Kidney (tissue), 13 donors: ENCODE measurements at regions not wholly inside any gene's neighbourhood (a gene's known extent, or its start where the extent isn't known, plus 50 kb on each side); places are given as distances from the start of the nearest gene placed in this dataset.

Experiments
- DNase-seq, 5 donors: peaks; one replicate each; pipeline ENCODE4 v3.0.0-alpha.2; 2013 to 2020
- FAIRE-seq: peaks from 2 replicates; lab custom pipeline; 2012; peaks lifted over from hg19 to GRCh38; lab: Jason Lieb, UNC
- H3K27ac ChIP-seq, 2 donors: one replicate each; pipeline ENCODE4 v1.7.0; 2013; ENCODE audit warnings: low read depth in 2 of 2, low read length in 2 of 2, inconsistent platforms in 1 of 2
- H3K27me3 ChIP-seq: one replicate; pipeline ENCODE4 v1.7.1; 2013; ENCODE audit warnings: low read length, inconsistent platforms; ENCODE audit not compliant: control insufficient read depth, insufficient read depth
- H3K36me3 ChIP-seq, 3 donors: one replicate each; pipeline versions ENCODE4 v1.7.0 to v1.7.1; 2013; ENCODE audit warnings: low read length in 3 of 3, control low read depth in 1 of 3, inconsistent platforms in 1 of 3; ENCODE audit not compliant: insufficient read depth in 3 of 3, control insufficient read depth in 2 of 3
- H3K4me1 ChIP-seq, 3 donors: one replicate each; pipeline versions ENCODE4 v1.7.0 to v1.7.1; 2013; ENCODE audit warnings: low read length in 3 of 3, inconsistent platforms in 1 of 3, low read depth in 1 of 3; ENCODE audit not compliant: control insufficient read depth in 2 of 3, insufficient read depth in 2 of 3
- H3K4me3 ChIP-seq, 3 donors: one replicate each; pipeline versions ENCODE4 v1.7.0 to v1.8.1; 2013; ENCODE audit warnings: low read length in 3 of 3, control low read depth in 1 of 3, inconsistent platforms in 1 of 3
- H3K9ac ChIP-seq, 3 donors: one replicate each; pipeline versions ENCODE4 v1.7.0 to v1.7.1; 2013; ENCODE audit warnings: low read length in 3 of 3, control low read depth in 1 of 3, inconsistent platforms in 1 of 3
- H3K9me3 ChIP-seq, 3 donors: one replicate each; pipeline versions ENCODE4 v1.7.0 to v1.7.1; 2013; ENCODE audit warnings: low read length in 3 of 3, control low read depth in 1 of 3, inconsistent platforms in 1 of 3; ENCODE audit not compliant: control insufficient read depth in 2 of 3, insufficient read depth in 1 of 3
- intact Hi-C: fragments of 100-400 bp; cut with DNase I; formaldehyde crosslinking; loops from one replicate; pipeline ENCODE4 v1.11.1; 2022
- TF ChIP-seq, protein P1 (sequence below): IDR thresholded peaks from 3 replicates; pipeline ENCODE4 v1.5.1; 2012; ENCODE audit warnings: mild to moderate bottlenecking, moderate library complexity, borderline replicate concordance; ENCODE audit not compliant: insufficient read depth; ENCODE audit errors: extremely low read depth
- donor health status: control.
- donor health status: control.
- donor health status: control.
- donor health status: control.
- donor health status: control.
- donor health status: DM: yes; HTN: yes; CAD: no.
- donor health status: Normal renal cell carcinoma (clear cell type).

DNA sequence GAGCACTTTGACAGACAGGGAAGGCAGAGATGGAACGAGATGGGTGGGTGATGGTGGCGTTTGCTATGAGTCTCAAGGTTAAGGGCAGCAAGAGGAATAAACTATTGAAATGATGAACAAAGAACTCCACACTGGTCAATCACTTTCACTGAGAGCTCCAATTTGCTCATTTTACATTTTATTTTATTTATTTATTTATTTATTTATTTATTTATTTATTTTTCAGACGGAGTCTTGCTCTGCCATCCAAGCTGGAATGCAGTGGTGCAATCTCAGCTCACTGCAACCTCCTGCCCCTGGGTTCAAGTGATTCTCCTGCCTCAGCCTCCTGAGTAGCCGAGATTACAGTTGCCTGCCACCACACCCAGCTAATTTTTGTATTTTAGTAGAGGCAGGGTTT lies 669.1 kb downstream of the HS3ST4 start:
- H3K9ac ChIP-seq = no peak overlapping the region
- H3K36me3 ChIP-seq = no peaks in the 10 kb centered on the region
- DNase-seq (no peak), FAIRE-seq (no peak)
- intact Hi-C loops = no loop called here
- H3K27ac ChIP-seq = no peak overlapping the region
- no peaks in the 10 kb centered on the region for H3K27me3 ChIP-seq
- H3K9me3 ChIP-seq = peaks cover 0 to 6% (median 0%) of the 10 kb centered on the region in 3 donors
- peaks cover 0 to 3% (median 0%) of the 10 kb centered on the region in 3 donors for H3K4me1 ChIP-seq
- H3K4me3 ChIP-seq = no peak overlapping the region
- TF ChIP-seq, protein P1, sequence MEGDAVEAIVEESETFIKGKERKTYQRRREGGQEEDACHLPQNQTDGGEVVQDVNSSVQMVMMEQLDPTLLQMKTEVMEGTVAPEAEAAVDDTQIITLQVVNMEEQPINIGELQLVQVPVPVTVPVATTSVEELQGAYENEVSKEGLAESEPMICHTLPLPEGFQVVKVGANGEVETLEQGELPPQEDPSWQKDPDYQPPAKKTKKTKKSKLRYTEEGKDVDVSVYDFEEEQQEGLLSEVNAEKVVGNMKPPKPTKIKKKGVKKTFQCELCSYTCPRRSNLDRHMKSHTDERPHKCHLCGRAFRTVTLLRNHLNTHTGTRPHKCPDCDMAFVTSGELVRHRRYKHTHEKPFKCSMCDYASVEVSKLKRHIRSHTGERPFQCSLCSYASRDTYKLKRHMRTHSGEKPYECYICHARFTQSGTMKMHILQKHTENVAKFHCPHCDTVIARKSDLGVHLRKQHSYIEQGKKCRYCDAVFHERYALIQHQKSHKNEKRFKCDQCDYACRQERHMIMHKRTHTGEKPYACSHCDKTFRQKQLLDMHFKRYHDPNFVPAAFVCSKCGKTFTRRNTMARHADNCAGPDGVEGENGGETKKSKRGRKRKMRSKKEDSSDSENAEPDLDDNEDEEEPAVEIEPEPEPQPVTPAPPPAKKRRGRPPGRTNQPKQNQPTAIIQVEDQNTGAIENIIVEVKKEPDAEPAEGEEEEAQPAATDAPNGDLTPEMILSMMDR = no peak

DNA sequence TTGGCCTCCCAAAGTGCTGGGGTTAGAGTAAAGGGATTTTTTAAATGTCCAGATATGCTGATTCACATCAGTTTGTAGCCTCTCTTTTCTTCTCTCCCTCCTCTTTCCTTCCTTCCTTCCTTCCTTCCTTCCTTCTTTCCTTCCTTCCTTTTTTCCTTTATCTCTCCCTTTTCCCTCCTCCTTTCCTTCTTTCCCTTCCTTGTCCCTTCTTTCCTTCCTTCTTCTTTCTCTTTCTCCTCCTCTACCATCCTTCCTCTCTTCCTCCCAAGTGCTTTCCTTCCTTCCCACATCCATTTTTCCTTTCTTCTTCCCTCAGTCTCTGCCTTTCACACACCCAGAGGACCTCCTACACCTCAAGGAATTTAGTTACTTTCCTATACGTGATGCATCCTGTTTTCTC lies 671.8 kb downstream of the HS3ST4 start:
- DNase-seq (no peak), FAIRE-seq (no peak)
- intact Hi-C loops = no loop called here
- H3K27ac ChIP-seq = no peak overlapping the region
- no peak overlapping the region for H3K9ac ChIP-seq
- TF ChIP-seq, protein P1 = no peak
- H3K36me3 ChIP-seq = no peaks in the 10 kb centered on the region
- H3K27me3 ChIP-seq = no peaks in the 10 kb centered on the region
- peaks cover 0 to 2% (median 0%) of the 10 kb centered on the region in 3 donors for H3K9me3 ChIP-seq
- H3K4me1 ChIP-seq = peaks cover 0 to 4% (median 0%) of the 10 kb centered on the region in 3 donors
- H3K4me3 ChIP-seq = no peak overlapping the region

DNA sequence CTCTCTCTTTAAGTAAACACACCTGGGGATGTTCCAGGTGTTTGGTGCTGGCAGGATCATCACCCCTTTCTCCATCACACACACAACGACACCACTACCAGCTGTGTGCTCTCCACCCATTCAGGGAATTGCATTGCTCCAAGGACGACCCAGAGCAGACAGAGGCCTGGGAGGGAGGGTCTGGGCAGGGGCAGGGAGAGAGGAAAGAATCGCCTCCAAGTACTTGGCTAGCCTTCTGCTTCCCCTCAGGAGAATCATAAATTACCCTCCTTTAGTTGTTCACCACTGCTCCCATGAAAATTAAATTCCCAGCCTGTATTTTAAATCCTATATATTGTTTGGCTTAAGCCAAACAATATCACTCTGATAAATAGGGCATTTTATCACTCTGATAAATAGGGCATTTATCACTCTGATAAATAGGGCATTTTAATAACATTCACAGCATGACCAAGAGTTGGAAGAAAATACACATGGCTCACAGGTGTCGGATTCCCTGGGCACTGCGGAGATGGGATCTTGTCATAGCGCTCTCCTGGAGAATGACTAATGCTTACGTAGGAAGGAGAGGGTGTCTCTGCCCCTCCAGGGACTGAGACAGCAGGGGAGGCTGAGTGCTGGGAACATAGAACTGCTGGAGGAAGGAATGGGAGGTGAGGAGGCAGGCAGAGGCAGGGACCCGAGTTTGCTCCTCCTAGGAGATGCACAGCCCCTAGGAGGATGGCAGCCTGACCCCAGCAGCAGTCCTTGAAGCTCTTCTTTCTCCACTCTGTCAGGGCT lies 673.6 kb downstream of the HS3ST4 start:
- intact Hi-C loops = no loop called here
- FAIRE-seq = no peak
- no peak overlapping the region for H3K4me3 ChIP-seq
- TF ChIP-seq, protein P1 = no peak
- H3K9ac ChIP-seq = no peak overlapping the region
- H3K27ac ChIP-seq = no peak overlapping the region
- no peaks in the 10 kb centered on the region for H3K27me3 ChIP-seq
- DNase-seq = peak in 3 of 5 donors; percentile 10 to 14 (median 11)
- no peaks in the 10 kb centered on the region for H3K36me3 ChIP-seq
- H3K4me1 ChIP-seq = peaks cover 0 to 4% (median 0%) of the 10 kb centered on the region in 3 donors
- H3K9me3 ChIP-seq = peaks cover 0 to 2% (median 0%) of the 10 kb centered on the region in 3 donors
